ENCODE measurements at regions not wholly inside any gene's neighbourhood (a gene's known extent, or its start where the extent isn't known, plus 50 kb on each side); places are given as distances from the start of the nearest gene placed in this dataset.

- H3K36me3 ChIP-seq (ENCODE audit: control insufficient read depth in 3 of 3, insufficient read depth in 2 of 3, low read depth in 1 of 3, low read length in 3 of 3): no peaks in the 10 kb centered on the region
These were observed 1097.2 kb upstream of the CNTNAP5 start for GRCh38 chr2:122927710-122928557.

GRCh38 chr2:122929347-122929746 lies 1095.7 kb upstream of the CNTNAP5 start:
- no peaks in the 10 kb centered on the region for H3K4me1 ChIP-seq (ENCODE audit: control insufficient read depth in 3 of 3, insufficient read depth in 2 of 3, low read depth in 1 of 3, low read length in 2 of 3)
- 93 to 98% (median 94%) methylated on average over 1 of the region's 1 CpG for WGBS, 3 donors
- FAIRE-seq (no peak), DNase-seq (no peak)
- no peaks in the 10 kb centered on the region for H3K27me3 ChIP-seq (ENCODE audit: control insufficient read depth in 3 of 3, insufficient read depth in 3 of 3, low read length in 3 of 3)
- no peaks in the 10 kb centered on the region for H3K36me3 ChIP-seq (ENCODE audit: control insufficient read depth in 3 of 3, insufficient read depth in 2 of 3, low read depth in 1 of 3, low read length in 3 of 3)
- H3K4me3 ChIP-seq (ENCODE audit: low read depth in 1 of 3, low read length in 3 of 3): no peak overlapping the region
- no peak overlapping the region for H3K27ac ChIP-seq (ENCODE audit: low read depth in 1 of 3, low read length in 2 of 3)
- peaks cover 2 to 18% of the 10 kb centered on the region in 2 donors for H3K9me3 ChIP-seq (ENCODE audit: control insufficient read depth in 2 of 2, insufficient read depth in 1 of 2, low read depth in 1 of 2, low read length in 1 of 2)

More at GRCh38 chr2:122927710-122928557, 1097.2 kb upstream of the CNTNAP5 start:
- Histone ChIP-seq H3K27ac (ENCODE audit: low read depth in 1 of 3, low read length in 2 of 3) (no peak overlapping the region), H3K4me3 (ENCODE audit: low read depth in 1 of 3, low read length in 3 of 3) (no peak overlapping the region), H3K9me3 (ENCODE audit: control insufficient read depth in 2 of 2, insufficient read depth in 1 of 2, low read depth in 1 of 2, low read length in 1 of 2) (peaks cover 2 to 29% of the 10 kb centered on the region in 2 donors), H3K4me1 (ENCODE audit: control insufficient read depth in 3 of 3, insufficient read depth in 2 of 3, low read depth in 1 of 3, low read length in 2 of 3) (no peaks in the 10 kb centered on the region), H3K27me3 (ENCODE audit: control insufficient read depth in 3 of 3, insufficient read depth in 3 of 3, low read length in 3 of 3) (no peaks in the 10 kb centered on the region)
- DNase-seq (no peak), FAIRE-seq (no peak)
- 75 to 88% (median 81%) methylated on average over 4 of the region's 4 CpGs for WGBS, 3 donors

GRCh38 chr2:122935506-122935905 lies 1089.6 kb upstream of the CNTNAP5 start:
- no peak for DNase-seq
- Histone ChIP-seq H3K27ac (ENCODE audit: low read depth in 1 of 3, low read length in 2 of 3) (no peak overlapping the region), H3K27me3 (ENCODE audit: control insufficient read depth in 3 of 3, insufficient read depth in 3 of 3, low read length in 3 of 3) (no peaks in the 10 kb centered on the region), H3K9me3 (ENCODE audit: control insufficient read depth in 2 of 2, insufficient read depth in 1 of 2, low read depth in 1 of 2, low read length in 1 of 2) (no peaks in the 10 kb centered on the region), H3K4me3 (ENCODE audit: low read depth in 1 of 3, low read length in 3 of 3) (no peak overlapping the region), H3K36me3 (ENCODE audit: control insufficient read depth in 3 of 3, insufficient read depth in 2 of 3, low read depth in 1 of 3, low read length in 3 of 3) (no peaks in the 10 kb centered on the region), H3K4me1 (ENCODE audit: control insufficient read depth in 3 of 3, insufficient read depth in 2 of 3, low read depth in 1 of 3, low read length in 2 of 3) (no peaks in the 10 kb centered on the region)
- no peak for FAIRE-seq
- 40 to 47% (median 42%) methylated on average over 2 of the region's 2 CpGs for WGBS, 3 donors

- H3K4me1 ChIP-seq (ENCODE audit: control insufficient read depth in 3 of 3, insufficient read depth in 2 of 3, low read depth in 1 of 3, low read length in 2 of 3): no peaks in the 10 kb centered on the region
- no peaks in the 10 kb centered on the region for H3K9me3 ChIP-seq (ENCODE audit: control insufficient read depth in 2 of 2, insufficient read depth in 1 of 2, low read depth in 1 of 2, low read length in 1 of 2)
- no peaks in the 10 kb centered on the region for H3K36me3 ChIP-seq (ENCODE audit: control insufficient read depth in 3 of 3, insufficient read depth in 2 of 3, low read depth in 1 of 3, low read length in 3 of 3)
- no peaks in the 10 kb centered on the region for H3K27me3 ChIP-seq (ENCODE audit: control insufficient read depth in 3 of 3, insufficient read depth in 3 of 3, low read length in 3 of 3)
- H3K27ac ChIP-seq (ENCODE audit: low read depth in 1 of 3, low read length in 2 of 3): no peak overlapping the region
- DNase-seq: no peak
- WGBS, 3 donors: 61 to 70% (median 65%) methylated on average over 4 of the region's 4 CpGs
- H3K4me3 ChIP-seq (ENCODE audit: low read depth in 1 of 3, low read length in 3 of 3): no peak overlapping the region
- no peak for FAIRE-seq
These were observed 1085.3 kb upstream of the CNTNAP5 start for GRCh38 chr2:122939796-122940195.

GRCh38 chr2:122949523-122949922 lies 1075.6 kb upstream of the CNTNAP5 start:
- FAIRE-seq (no peak), DNase-seq (no peak)
- Histone ChIP-seq H3K9me3 (ENCODE audit: control insufficient read depth in 2 of 2, insufficient read depth in 1 of 2, low read depth in 1 of 2, low read length in 1 of 2) (no peaks in the 10 kb centered on the region), H3K36me3 (ENCODE audit: control insufficient read depth in 3 of 3, insufficient read depth in 2 of 3, low read depth in 1 of 3, low read length in 3 of 3) (no peaks in the 10 kb centered on the region), H3K4me1 (ENCODE audit: control insufficient read depth in 3 of 3, insufficient read depth in 2 of 3, low read depth in 1 of 3, low read length in 2 of 3) (no peaks in the 10 kb centered on the region), H3K4me3 (ENCODE audit: low read depth in 1 of 3, low read length in 3 of 3) (no peak overlapping the region), H3K27me3 (ENCODE audit: control insufficient read depth in 3 of 3, insufficient read depth in 3 of 3, low read length in 3 of 3) (no peaks in the 10 kb centered on the region), H3K27ac (ENCODE audit: low read depth in 1 of 3, low read length in 2 of 3) (no peak overlapping the region)
- WGBS, 3 donors: 56 to 79% (median 77%) methylated on average over 2 of the region's 2 CpGs

GRCh38 chr2:122955776-122956175 lies 1069.3 kb upstream of the CNTNAP5 start:
- DNase-seq: no peak
- H3K36me3 ChIP-seq (ENCODE audit: control insufficient read depth in 3 of 3, insufficient read depth in 2 of 3, low read depth in 1 of 3, low read length in 3 of 3): no peaks in the 10 kb centered on the region
- H3K4me1 ChIP-seq (ENCODE audit: control insufficient read depth in 3 of 3, insufficient read depth in 2 of 3, low read depth in 1 of 3, low read length in 2 of 3): no peaks in the 10 kb centered on the region
- no peak for FAIRE-seq
- H3K27ac ChIP-seq (ENCODE audit: low read depth in 1 of 3, low read length in 2 of 3): no peak overlapping the region
- H3K9me3 ChIP-seq (ENCODE audit: control insufficient read depth in 2 of 2, insufficient read depth in 1 of 2, low read depth in 1 of 2, low read length in 1 of 2): no peaks in the 10 kb centered on the region
- 60 to 72% (median 71%) methylated on average over 4 of the region's 4 CpGs for WGBS, 3 donors
- no peak overlapping the region for H3K4me3 ChIP-seq (ENCODE audit: low read depth in 1 of 3, low read length in 3 of 3)
- no peaks in the 10 kb centered on the region for H3K27me3 ChIP-seq (ENCODE audit: control insufficient read depth in 3 of 3, insufficient read depth in 3 of 3, low read length in 3 of 3)

- no peak for DNase-seq
- 59 to 62% (median 61%) methylated on average over 5 of the region's 5 CpGs for WGBS, 3 donors
- Histone ChIP-seq H3K4me3 (ENCODE audit: low read depth in 1 of 3, low read length in 3 of 3) (no peak overlapping the region), H3K36me3 (ENCODE audit: control insufficient read depth in 3 of 3, insufficient read depth in 2 of 3, low read depth in 1 of 3, low read length in 3 of 3) (no peaks in the 10 kb centered on the region), H3K9me3 (ENCODE audit: control insufficient read depth in 2 of 2, insufficient read depth in 1 of 2, low read depth in 1 of 2, low read length in 1 of 2) (peaks cover 0 to 4% of the 10 kb centered on the region in 2 donors), H3K27ac (ENCODE audit: low read depth in 1 of 3, low read length in 2 of 3) (no peak overlapping the region), H3K27me3 (ENCODE audit: control insufficient read depth in 3 of 3, insufficient read depth in 3 of 3, low read length in 3 of 3) (no peaks in the 10 kb centered on the region), H3K4me1 (ENCODE audit: control insufficient read depth in 3 of 3, insufficient read depth in 2 of 3, low read depth in 1 of 3, low read length in 2 of 3) (no peaks in the 10 kb centered on the region)
- FAIRE-seq: peak; percentile 65
These were observed 1064.1 kb upstream of the CNTNAP5 start for GRCh38 chr2:122960759-122961641.

GRCh38 chr2:122966461-122966860 lies 1058.6 kb upstream of the CNTNAP5 start:
- Histone ChIP-seq H3K27ac (ENCODE audit: low read depth in 1 of 3, low read length in 2 of 3) (no peak overlapping the region), H3K36me3 (ENCODE audit: control insufficient read depth in 3 of 3, insufficient read depth in 2 of 3, low read depth in 1 of 3, low read length in 3 of 3) (no peaks in the 10 kb centered on the region), H3K9me3 (ENCODE audit: control insufficient read depth in 2 of 2, insufficient read depth in 1 of 2, low read depth in 1 of 2, low read length in 1 of 2) (peaks cover 0 to 5% of the 10 kb centered on the region in 2 donors), H3K4me3 (ENCODE audit: low read depth in 1 of 3, low read length in 3 of 3) (no peak overlapping the region), H3K4me1 (ENCODE audit: control insufficient read depth in 3 of 3, insufficient read depth in 2 of 3, low read depth in 1 of 3, low read length in 2 of 3) (no peaks in the 10 kb centered on the region), H3K27me3 (ENCODE audit: control insufficient read depth in 3 of 3, insufficient read depth in 3 of 3, low read length in 3 of 3) (no peaks in the 10 kb centered on the region)
- DNase-seq (no peak), FAIRE-seq (no peak)
- WGBS, 3 donors: 53 to 85% (median 76%) methylated on average over 2 of the region's 2 CpGs
